Left renal pelvis (tissue), 4 donors: ENCODE measurements at regions not wholly inside any gene's neighbourhood (a gene's known extent, or its start where the extent isn't known, plus 50 kb on each side); places are given as distances from the start of the nearest gene placed in this dataset.
"Not testable (repeated sequence)": the region's sequence is repeated elsewhere in the genome, so short reads cannot be mapped to it uniquely, and the experiment has no call there.

Experiments used
- DNase-seq, 4 donors: peaks; one replicate each; pipeline ENCODE4 v3.0.0-alpha.2; 2013; ENCODE audit warnings: low read depth in 4 of 4, low spot score in 3 of 4

DNA sequence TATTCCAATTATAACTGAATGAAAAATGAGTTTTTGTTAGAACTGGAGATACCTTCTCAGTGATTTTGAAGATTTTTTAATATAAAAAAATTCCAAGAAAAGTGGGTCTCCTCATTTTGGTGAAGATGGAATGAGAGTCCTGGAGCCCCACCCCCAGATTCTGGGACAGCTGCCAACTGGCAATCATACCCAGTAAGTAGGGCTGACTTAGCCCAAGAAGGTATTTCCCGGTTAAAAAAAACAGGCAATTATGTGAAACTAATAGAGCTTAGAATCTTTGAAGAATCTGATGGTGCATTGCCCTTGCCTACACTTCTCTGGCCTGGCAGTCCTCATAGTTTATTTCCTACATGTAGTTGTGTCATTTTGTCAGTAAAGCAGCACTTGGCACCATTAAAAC lies 52.8 kb upstream of the VWDE start:
- DNase-seq = no peak

DNA sequence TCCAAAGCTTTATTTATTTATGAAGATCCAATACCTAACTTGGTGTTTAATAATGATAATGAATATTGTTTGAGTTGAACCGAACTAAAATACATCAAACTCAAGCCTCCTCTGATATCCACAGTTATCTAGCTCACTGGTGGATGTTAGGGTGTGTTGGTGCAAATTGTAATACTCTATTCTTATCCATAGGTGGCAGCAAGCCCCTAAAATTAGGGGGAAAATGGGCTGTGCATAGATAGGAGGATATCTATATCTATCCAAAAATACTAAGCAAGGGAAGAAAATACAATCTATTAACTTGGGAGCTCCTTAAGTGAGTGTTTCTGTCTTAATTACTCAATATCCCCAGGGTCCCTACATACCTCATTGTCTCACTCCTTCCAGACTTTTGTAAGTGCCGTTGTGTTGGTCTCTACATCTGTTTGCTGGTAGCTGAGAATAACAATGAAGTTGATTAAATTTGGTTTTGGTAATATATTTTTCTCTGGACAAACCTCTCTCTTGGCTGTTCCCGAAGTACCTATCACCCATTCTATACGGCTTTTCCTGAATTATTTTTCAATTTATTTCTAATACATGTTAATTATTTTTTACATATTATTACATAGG lies 55.0 kb upstream of the VWDE start:
- peak in 1 of 4 donors; percentile 25 for DNase-seq

DNA sequence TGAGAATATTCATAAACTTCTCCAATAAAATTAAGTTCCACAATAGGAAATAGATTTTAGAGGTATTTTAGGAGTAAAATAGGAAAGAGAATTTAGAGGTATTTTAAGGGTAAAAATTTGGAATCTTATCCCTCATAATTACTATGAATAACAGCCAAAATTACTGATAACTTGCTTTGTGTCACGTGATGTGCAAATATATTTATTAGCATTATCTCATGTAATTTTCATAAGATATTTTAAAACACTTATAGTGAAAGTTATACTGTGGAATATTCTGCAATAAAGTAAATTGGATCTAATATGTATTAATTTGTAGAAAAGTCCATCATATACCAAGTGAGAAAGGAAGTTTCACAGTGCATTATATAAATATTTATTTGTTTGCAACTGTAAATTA lies 64.2 kb upstream of the VWDE start:
- DNase-seq = no peak

DNA sequence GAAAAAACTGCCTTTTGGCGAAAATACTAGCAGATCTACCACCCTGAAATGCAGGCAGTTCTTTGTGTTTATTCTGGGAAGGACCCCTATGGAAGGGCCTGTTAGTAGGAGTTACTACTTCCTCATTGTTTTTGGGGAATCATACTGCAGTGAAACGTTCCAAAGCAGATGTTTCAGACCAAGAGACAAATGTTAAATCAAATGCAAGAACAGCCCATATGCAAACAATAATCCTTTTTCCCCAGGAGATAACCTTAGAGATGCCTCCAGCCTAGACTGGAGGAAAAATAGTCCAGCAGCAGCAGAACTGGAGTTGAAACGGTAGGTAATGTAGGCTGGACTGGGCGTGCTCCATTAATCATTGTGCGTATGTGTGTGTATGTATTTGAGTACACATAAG lies 65.9 kb upstream of the VWDE start:
- DNase-seq = no peak

GRCh38 chr7:12470930-12471329 lies 67.3 kb upstream of the VWDE start:
- DNase-seq = no peak

GRCh38 chr7:12474035-12474434 lies 70.4 kb upstream of the VWDE start:
- no peak for DNase-seq

DNA sequence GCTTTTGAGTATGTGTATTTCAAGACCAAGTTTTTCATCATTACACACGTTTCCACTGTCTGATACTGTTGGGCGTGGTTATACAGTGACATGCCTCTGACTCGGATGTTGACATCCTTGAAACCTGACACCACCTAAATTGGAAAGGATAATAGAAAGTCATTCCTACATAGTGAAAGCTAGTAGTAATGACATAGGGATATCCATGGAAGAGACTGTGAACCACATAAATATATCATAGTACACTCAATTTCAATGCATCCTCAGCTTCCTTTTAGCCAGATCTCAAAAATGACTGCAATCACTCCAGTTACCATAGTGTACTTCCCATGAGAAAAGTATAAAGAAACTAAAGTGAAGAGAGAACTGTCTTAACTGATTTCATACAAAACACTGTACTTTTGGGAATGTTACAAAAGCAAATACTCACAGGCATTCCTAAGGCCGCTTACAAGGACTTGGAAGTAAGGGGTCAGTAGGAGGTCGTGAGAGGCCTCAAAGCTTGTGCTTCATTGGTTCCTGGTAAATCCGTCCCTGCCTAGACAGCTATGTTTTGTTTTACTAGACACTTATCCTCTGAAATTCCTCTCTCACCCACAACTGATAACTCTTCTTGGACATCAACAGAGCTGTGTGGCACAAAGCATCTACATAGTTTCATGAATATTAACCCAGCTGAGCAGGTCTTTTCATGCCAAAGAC lies 71.8 kb upstream of the VWDE start:
- no peak for DNase-seq

GRCh38 chr7:12477620-12478019 lies 74.0 kb upstream of the VWDE start:
- DNase-seq = no peak

DNA sequence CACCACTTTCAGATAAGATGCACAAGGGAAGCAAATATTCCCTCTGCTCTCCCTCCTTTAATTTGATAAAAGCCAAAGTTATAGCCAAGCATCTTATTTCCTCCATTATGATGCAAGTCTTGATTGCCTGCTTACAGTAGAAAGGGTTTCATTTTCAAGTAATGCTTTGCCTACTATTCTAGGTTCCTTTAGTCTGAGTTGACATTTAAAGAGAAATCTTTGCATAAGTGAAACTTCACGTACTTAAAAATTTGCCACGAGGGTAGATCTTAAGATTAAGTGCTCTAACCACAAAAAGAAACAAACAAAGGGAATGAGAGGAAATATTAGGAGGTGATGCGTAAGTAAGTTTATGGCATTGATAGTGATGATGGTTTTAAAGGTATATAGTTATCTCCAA lies 78.1 kb upstream of the VWDE start:
- DNase-seq = no peak

GRCh38 chr7:12485845-12486244 lies 82.2 kb upstream of the VWDE start:
- no peak for DNase-seq

GRCh38 chr7:12488341-12488740 lies 82.2 kb upstream of the SCIN start:
- no peak for DNase-seq

DNA sequence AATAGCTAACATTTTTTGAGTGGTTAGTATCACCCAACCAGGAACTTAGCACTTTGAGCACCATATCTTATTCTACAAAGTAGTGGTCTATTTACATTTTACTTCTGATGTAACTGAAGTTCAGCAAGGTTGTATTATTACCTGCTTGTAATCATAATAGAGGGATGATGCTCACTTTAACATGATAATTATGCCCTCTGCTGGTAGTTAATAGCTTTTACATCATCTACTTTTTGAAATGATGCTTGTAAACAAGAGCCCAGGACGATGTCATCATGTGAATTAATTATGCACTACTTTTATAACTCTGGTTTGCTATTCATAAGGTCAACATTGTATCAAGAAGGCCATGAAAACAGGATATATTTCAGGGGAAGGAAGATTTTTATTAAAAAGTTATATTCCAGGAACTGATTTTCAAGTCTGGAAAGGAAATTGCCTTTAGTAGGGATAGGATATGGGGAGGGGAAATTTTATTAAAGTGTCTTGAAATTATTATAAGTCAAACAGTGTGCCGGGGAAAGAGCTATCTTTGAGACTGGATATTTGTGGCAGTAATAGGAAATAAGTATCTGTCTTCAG lies 80.3 kb upstream of the SCIN start:
- no peak for DNase-seq

- DNase-seq = no peak
Measured at GRCh38 chr7:12490940-12491339, 79.6 kb upstream of the SCIN start.

DNA sequence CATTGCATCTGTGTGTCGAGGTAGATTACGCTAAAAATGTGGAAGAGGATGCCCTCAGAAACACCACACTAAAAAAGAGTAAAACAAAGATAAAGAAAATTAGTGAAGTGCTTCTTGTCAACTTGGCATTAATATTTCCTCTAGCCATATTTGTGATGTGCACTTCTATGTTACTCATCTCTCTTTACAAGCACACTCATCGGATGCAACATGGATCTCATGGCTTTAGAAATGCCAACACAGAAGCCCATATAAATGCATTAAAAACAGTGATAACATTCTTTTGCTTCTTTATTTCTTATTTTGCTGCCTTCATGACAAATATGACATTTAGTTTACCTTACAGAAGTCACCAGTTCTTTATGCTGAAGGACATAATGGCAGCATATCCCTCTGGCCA lies 79.0 kb upstream of the SCIN start:
- DNase-seq = no peak

- no peak for DNase-seq
Measured at GRCh38 chr7:12493407-12493806, 77.1 kb upstream of the SCIN start.

DNA sequence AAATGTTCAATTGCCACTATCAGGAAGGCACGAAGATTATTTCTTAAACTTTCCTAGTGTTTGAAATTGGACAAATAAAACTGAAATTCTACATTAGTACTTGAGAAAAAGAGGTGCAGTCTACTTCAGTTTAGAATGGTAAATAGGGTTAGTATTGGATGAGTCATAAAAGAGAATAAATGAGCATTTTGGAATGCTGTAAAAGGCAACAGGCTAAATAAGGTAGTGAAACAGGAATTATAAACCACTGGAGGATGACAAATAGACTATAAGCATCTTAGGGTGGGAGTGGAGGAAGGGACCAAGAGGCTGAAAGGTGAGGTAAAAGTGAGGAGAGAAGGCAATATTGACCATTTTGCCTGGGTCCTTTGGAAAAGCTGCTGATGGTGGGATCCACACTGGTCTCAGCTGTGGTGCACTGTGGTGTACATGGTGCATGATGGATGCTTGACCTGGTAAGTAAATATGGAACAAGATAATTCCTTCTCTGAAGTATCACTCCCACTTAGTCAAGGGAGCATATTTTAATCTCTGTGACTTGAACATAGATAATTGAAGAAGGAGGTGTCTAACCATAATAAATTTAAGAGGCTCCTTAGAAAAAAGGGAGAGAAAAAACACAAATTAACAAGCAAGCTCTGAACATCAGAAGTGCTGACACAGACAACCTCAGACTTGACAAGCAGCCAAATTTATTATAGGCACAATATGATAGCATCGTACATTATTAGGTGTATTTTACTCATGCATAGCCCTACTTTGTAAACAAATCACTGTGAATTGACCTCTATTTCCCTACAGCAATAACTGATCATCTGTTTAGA lies 76.4 kb upstream of the SCIN start:
- DNase-seq = no peak

GRCh38 chr7:12494687-12495024 lies 75.9 kb upstream of the SCIN start:
- no peak for DNase-seq

GRCh38 chr7:12496901-12497674 lies 73.4 kb upstream of the SCIN start:
- not testable (repeated sequence) for DNase-seq

GRCh38 chr7:12504149-12504548 lies 66.4 kb upstream of the SCIN start:
- DNase-seq = no peak

DNA sequence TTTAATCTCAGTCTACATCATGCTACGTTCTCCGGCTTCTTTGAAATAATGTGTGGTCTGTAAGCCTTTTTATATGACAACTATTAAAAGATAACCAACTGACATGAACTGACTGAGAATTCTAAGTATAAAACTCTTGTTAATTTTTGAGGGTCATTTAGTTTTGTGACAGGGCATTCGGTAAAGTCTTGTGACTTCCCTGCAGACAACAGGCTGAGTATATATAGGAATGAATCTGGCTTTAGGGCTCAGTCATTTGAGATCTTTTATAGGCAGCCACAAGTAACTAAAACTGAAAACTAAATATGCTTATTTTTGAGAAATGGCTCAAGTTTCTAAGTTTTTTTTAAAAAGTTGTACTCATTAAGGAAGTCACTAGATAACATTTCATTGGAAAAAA lies 62.5 kb upstream of the SCIN start:
- no peak for DNase-seq

- DNase-seq = no peak
Measured at GRCh38 chr7:12508554-12508953, 62.0 kb upstream of the SCIN start.
